Gastrocnemius medialis (tissue), 4 donors: ENCODE measurements at regions not wholly inside any gene's neighbourhood (a gene's known extent, or its start where the extent isn't known, plus 50 kb on each side); places are given as distances from the start of the nearest gene placed in this dataset.

ENCODE experiments used
- ATAC-seq, 2 donors: fragments of 150-250 bp; one replicate each; pipeline ENCODE4 v1.9.1; 2016
- DNase-seq, 2 donors: peaks; one replicate each; pipeline ENCODE4 v3.0.0-alpha.2; 2019
- H3K27ac ChIP-seq, 4 donors: fragments of 200-600 bp; sonication (generic); 1 replicate in 1 of 4; 2 replicates in 3 of 4; pipeline ENCODE4 v1.5.1; 2016 to 2018; ENCODE audit warnings: mild to moderate bottlenecking in 2 of 4, moderate library complexity in 1 of 4
- H3K27me3 ChIP-seq, 3 donors: fragments of 200-600 bp; sonication (generic) in 2 of 3; 1 replicate in 1 of 3; 2 replicates in 2 of 3; pipeline versions ENCODE4 v1.5.1 to v1.6.0; 2016 to 2019; ENCODE audit warnings: mild to moderate bottlenecking in 1 of 3, moderate library complexity in 1 of 3
- H3K36me3 ChIP-seq, 2 donors: fragments of 200-600 bp; sonication (generic) in 1 of 2; one replicate each; pipeline ENCODE4 v1.5.1; 2017 to 2018
- H3K4me1 ChIP-seq, 2 donors: fragments of 200-600 bp; sonication (generic) in 1 of 2; one replicate each; pipeline ENCODE4 v1.5.1; 2016 to 2017; ENCODE audit warnings: mild to moderate bottlenecking in 2 of 2
- H3K4me3 ChIP-seq, 4 donors: fragments of 200-600 bp; sonication (generic) in 3 of 4; 1 replicate in 1 of 4; 2 replicates in 3 of 4; pipeline ENCODE4 v1.5.1; 2016 to 2019; ENCODE audit warnings: mild to moderate bottlenecking in 2 of 4
- H3K9me3 ChIP-seq, 3 donors: fragments of 200-600 bp; sonication (generic) in 2 of 3; 1 replicate in 1 of 3; 2 replicates in 2 of 3; pipeline ENCODE4 v1.5.1; 2016 to 2019
- POLR2A ChIP-seq, 2 donors: fragments of 450-650 bp; IDR thresholded peaks; one replicate each; pipeline ENCODE4 v1.6.1; 2017; ENCODE audit warnings: antibody characterized with exemption in 2 of 2, mild to moderate bottlenecking in 2 of 2, moderate library complexity in 2 of 2
- in situ Hi-C, 4 donors: fragments of 200-750 bp; cut with MboI; loops; one replicate each; pipeline versions ENCODE4 v1.15.0 to v1.8.0; 2017; ENCODE audit warnings: low sequenced_read_pairs in 4 of 4
- intact Hi-C: fragments of 100-400 bp; cut with DNase I; formaldehyde crosslinking; loops from one replicate; pipeline ENCODE4 v1.15.1; 2023; ENCODE audit warnings: low total_unique reads
- TF ChIP-seq, protein P1 (sequence below), 5 experiments: fragments of 450-650 bp in 3 of 5; fragments of 200-600 bp in 2 of 5; sonication (generic) in 2 of 5; IDR thresholded peaks in 4 of 5; conservative IDR thresholded peaks in 1 of 5; 1 replicate in 4 of 5; 2 replicates in 1 of 5; pipeline ENCODE4 v1.5.1; 2016 to 2019; ENCODE audit warnings: antibody characterized with exemption in 5 of 5, mild to moderate bottlenecking in 3 of 5, moderate library complexity in 3 of 5

- Histone ChIP-seq H3K4me3 (no peak overlapping the region), H3K4me1 (no peaks in the 10 kb centered on the region), H3K9me3 (no peaks in the 10 kb centered on the region), H3K27me3 (no peaks in the 10 kb centered on the region), H3K27ac (no peak overlapping the region), H3K36me3 (no peaks in the 10 kb centered on the region)
- ATAC-seq = no peak
- intact Hi-C loops = no loop called here
- DNase-seq = no peak
- TF ChIP-seq POLR2A (IDR thresholded peaks at IDR 0.05) = no peak
- TF ChIP-seq, protein P1, sequence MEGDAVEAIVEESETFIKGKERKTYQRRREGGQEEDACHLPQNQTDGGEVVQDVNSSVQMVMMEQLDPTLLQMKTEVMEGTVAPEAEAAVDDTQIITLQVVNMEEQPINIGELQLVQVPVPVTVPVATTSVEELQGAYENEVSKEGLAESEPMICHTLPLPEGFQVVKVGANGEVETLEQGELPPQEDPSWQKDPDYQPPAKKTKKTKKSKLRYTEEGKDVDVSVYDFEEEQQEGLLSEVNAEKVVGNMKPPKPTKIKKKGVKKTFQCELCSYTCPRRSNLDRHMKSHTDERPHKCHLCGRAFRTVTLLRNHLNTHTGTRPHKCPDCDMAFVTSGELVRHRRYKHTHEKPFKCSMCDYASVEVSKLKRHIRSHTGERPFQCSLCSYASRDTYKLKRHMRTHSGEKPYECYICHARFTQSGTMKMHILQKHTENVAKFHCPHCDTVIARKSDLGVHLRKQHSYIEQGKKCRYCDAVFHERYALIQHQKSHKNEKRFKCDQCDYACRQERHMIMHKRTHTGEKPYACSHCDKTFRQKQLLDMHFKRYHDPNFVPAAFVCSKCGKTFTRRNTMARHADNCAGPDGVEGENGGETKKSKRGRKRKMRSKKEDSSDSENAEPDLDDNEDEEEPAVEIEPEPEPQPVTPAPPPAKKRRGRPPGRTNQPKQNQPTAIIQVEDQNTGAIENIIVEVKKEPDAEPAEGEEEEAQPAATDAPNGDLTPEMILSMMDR (IDR thresholded peaks at IDR 0.05 in 4 of 5, conservative IDR thresholded peaks at IDR 0.05 in 1 of 5) = no peak
- in situ Hi-C loops = no loop called here
These were observed 210.0 kb upstream of the CDH5 start for GRCh38 chr16:66156538-66156937.

DNA sequence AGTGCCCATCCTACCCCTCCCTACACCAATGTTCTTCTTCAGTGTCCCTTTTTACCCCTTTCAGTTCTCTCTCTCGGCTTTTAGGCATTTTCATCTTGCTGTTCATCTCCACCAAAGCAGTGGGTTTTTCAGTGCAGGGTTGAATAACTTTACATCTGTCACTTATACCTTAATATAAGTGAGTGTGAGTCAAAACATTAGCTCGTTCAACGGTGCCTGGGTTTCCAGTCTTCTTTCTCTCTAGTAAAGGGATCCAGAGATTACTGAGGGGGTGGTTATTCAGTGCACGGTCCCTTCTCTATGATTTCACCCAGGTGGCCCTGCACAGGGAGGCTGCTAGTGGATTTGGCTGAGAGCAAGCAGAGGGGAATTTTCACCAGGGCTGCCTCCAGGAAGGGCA, 210.6 kb upstream of the CDH5 start:
- H3K27ac ChIP-seq = no peak overlapping the region
- no peaks in the 10 kb centered on the region for H3K4me1 ChIP-seq
- ATAC-seq (no peak), DNase-seq (no peak)
- H3K36me3 ChIP-seq = no peaks in the 10 kb centered on the region
- no peaks in the 10 kb centered on the region for H3K27me3 ChIP-seq
- no peak for TF ChIP-seq POLR2A (IDR thresholded peaks at IDR 0.05)
- TF ChIP-seq, protein P1 (IDR thresholded peaks at IDR 0.05 in 4 of 5, conservative IDR thresholded peaks at IDR 0.05 in 1 of 5) = no peak
- in situ Hi-C loops (no loop called here), intact Hi-C loops (no loop called here)
- H3K4me3 ChIP-seq = no peak overlapping the region
- no peaks in the 10 kb centered on the region for H3K9me3 ChIP-seq

- no peak for ATAC-seq
These were observed 211.7 kb upstream of the CDH5 start for GRCh38 chr16:66154801-66155200.

DNA sequence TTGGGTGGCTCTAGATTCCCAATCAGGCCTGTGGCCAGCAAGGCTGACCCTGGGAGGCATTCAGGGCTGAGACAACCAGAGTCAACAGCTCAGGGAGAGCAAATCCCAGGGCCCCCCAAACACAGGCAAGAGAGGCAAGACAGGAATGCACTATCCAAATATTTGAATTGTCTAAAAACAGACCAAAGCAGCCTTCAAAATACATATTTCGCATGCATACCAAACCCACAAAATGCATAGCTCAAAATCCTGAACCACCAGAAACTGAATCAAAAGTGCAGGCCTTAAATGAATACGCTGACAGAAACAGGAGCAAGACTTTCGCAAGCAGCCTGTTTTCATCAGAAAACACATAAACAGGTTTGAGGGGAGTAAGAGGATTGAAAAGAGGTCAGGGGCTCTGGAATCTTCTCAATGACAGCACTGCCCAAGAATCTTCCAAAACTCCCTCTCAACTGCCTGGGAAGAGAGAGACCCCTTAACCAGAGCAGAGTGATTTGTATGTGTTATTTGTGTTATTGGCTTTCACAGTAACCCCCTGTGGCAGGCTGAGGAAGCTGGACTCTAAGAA, 213.6 kb upstream of the CDH5 start:
- in situ Hi-C loops = no loop called here
- H3K4me3 ChIP-seq = no peak overlapping the region

More at GRCh38 chr16:66154801-66155200, 211.7 kb upstream of the CDH5 start:
- Histone ChIP-seq H3K4me1 (no peaks in the 10 kb centered on the region), H3K36me3 (no peaks in the 10 kb centered on the region), H3K27me3 (no peaks in the 10 kb centered on the region), H3K27ac (no peak overlapping the region), H3K4me3 (no peak overlapping the region), H3K9me3 (no peaks in the 10 kb centered on the region)
- intact Hi-C loops = no loop called here
- in situ Hi-C loops = no loop called here
- TF ChIP-seq POLR2A (IDR thresholded peaks at IDR 0.05) = no peak
- TF ChIP-seq, protein P1 (IDR thresholded peaks at IDR 0.05 in 4 of 5, conservative IDR thresholded peaks at IDR 0.05 in 1 of 5) = no peak
- no peak for DNase-seq

More for the DNA sequence above, 213.6 kb upstream of the CDH5 start:
- no peaks in the 10 kb centered on the region for H3K36me3 ChIP-seq
- H3K27ac ChIP-seq = no peak overlapping the region
- ATAC-seq = no peak
- intact Hi-C loops = no loop called here
- H3K9me3 ChIP-seq = no peaks in the 10 kb centered on the region
- no peak for DNase-seq
- no peaks in the 10 kb centered on the region for H3K4me1 ChIP-seq
- H3K27me3 ChIP-seq = no peaks in the 10 kb centered on the region
- TF ChIP-seq, protein P1 (IDR thresholded peaks at IDR 0.05 in 4 of 5, conservative IDR thresholded peaks at IDR 0.05 in 1 of 5) = no peak
- no peak for TF ChIP-seq POLR2A (IDR thresholded peaks at IDR 0.05)
